K562 (cell line): ENCODE measurements at regions not wholly inside any gene's neighbourhood (a gene's known extent, or its start where the extent isn't known, plus 50 kb on each side); places are given as distances from the start of the nearest gene placed in this dataset.

Experiments
- ESRRA ChIP-seq: fragments of 450-650 bp; IDR thresholded peaks from 2 replicates; pipeline ENCODE4 v1.6.1; 2014; ENCODE audit warnings: low read depth, mild to moderate bottlenecking, moderate library complexity, borderline replicate concordance
- HDAC6 ChIP-seq: IDR thresholded peaks from 2 replicates; pipeline ENCODE4 v1.6.1; 2012; ENCODE audit warnings: low read depth, mild to moderate bottlenecking, control low read depth, inconsistent platforms, low read length, moderate library complexity
- ZKSCAN8 ChIP-seq: fragments of 200-800 bp; sonication (Bioruptor generic); IDR thresholded peaks from 2 replicates; pipeline ENCODE4 v1.6.1; 2016; ENCODE audit warnings: missing genetic modification characterization, missing compliant biosample characterization

- TF ChIP-seq ESRRA (no peak), HDAC6 (no peak), ZKSCAN8 (CRISPR knock-in tag) (no peak)
These were observed 76.5 kb upstream of the ZBED5 start for GRCh38 chr11:10934293-10934860.
